WI38 (cell line): ENCODE measurements at regions not wholly inside any gene's neighbourhood (a gene's known extent, or its start where the extent isn't known, plus 50 kb on each side); places are given as distances from the start of the nearest gene placed in this dataset.

ENCODE experiments used
- H3K4me3 ChIP-seq: 2 replicates; pipeline ENCODE4 v1.5.1; 2011; ENCODE audit warnings: low read depth, mild to moderate bottlenecking, control low read depth, low read length
- TF ChIP-seq, protein P1 (sequence below): IDR thresholded peaks from 2 replicates; pipeline ENCODE4 v1.5.1; 2012; ENCODE audit warnings: low read depth, mild to moderate bottlenecking, control low read depth, low read length

DNA sequence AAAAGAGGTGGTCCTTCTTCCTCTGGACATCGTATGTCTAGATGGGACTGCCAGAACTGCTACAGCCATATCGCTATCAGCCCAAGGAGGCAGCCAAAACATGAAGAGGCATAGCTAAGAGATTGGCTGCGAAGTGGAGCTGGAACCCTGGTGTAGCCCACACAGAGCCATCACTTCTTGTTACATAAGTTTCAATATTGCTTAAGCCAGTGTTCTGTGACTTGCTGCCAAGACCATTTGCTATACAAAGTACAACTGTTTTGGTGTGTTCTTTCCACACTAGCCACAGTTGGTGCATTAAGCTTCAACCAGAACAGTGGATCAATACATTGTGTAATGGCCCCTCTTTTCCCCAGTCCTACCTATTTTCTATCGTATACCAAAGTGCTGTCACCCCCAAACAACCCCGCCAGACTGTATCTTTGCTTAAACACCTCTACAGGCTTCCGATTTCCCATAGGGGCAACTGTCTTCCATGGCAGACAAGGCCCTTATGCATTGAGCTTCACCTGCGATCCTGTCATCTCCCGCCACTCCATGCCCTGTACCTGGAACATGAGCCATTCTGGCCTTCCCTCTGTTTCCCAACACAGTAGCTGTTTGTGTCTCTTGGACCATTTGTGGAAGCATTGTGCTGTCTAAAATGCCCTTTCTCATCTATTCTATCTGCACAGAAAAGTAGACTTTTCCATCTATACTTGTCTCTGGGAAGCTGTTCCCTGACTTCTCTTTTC lies 241.8 kb downstream of the TTLL7 start:
- TF ChIP-seq, protein P1, sequence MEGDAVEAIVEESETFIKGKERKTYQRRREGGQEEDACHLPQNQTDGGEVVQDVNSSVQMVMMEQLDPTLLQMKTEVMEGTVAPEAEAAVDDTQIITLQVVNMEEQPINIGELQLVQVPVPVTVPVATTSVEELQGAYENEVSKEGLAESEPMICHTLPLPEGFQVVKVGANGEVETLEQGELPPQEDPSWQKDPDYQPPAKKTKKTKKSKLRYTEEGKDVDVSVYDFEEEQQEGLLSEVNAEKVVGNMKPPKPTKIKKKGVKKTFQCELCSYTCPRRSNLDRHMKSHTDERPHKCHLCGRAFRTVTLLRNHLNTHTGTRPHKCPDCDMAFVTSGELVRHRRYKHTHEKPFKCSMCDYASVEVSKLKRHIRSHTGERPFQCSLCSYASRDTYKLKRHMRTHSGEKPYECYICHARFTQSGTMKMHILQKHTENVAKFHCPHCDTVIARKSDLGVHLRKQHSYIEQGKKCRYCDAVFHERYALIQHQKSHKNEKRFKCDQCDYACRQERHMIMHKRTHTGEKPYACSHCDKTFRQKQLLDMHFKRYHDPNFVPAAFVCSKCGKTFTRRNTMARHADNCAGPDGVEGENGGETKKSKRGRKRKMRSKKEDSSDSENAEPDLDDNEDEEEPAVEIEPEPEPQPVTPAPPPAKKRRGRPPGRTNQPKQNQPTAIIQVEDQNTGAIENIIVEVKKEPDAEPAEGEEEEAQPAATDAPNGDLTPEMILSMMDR = no peak
- H3K4me3 ChIP-seq = no peak overlapping the region

DNA sequence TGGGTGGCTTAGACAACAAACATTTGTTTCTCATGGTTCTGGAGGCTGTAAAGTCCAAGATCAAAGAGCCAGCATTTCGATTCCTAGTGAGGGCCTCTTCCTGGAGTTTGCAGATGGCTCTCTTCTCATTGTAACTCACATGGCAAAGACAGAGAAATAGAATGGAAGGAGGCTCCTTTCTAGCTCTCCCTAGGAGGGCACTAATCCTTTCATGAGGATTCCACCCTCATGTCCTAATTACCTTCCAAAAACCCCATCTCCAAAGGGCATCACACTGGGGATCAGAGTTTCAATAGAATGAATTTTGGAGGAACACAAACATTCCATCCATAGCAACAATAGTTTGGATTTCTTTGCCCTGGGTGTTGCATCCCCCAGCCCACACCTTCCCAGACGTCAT lies 247.3 kb downstream of the TTLL7 start:
- TF ChIP-seq, protein P1 = no peak

DNA sequence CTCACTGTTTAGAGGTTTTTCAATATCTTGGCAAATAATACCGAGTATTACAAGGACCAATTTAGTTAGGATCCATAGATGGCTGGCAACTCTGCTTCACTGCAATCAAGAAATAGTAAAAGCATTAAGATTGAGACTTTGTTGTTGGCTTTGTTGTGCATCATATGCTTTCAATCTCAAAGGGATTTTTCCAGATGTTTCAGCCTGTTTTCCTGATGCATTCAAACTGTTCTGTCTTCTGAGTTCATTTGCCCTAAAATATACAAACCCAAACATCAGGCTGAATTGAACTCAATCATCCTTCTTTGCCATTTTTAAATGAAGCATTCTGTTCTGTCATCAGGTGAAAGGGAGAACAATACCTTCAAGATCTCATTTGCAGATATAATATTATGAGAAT lies 248.7 kb downstream of the TTLL7 start:
- TF ChIP-seq, protein P1 = no peak
- H3K4me3 ChIP-seq = no peak overlapping the region

More for the DNA sequence above, 247.3 kb downstream of the TTLL7 start:
- H3K4me3 ChIP-seq = no peak overlapping the region

DNA sequence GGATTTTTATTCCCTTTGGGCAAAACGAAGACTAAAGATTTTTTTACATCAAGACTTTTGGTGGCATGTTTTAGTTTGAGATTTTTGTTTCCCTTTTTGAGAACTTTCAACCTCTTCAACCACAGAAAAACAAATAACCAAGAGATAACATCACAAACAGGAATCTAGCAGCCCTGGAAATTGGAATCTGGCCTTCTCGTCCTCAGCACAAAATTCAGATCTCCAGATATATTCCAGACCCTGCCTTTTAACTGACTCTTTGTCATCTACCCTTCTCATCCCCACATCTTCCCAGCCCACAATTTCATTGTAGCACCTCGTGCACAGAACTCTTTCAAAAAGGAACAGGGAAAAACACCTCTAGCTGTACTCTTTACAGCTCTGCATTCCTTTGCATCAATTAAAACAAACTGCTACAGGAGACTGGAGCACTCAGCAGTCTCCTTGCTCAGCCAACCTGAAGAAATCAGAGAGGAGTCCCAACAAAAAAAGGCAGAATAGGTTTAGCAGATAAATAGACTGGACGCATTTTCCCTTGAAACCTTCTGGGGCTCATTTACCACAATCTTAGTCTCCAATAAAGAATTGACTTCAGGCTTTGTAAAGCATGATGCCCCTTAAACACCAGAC lies 251.0 kb downstream of the TTLL7 start:
- H3K4me3 ChIP-seq = no peak overlapping the region
- TF ChIP-seq, protein P1 = no peak

DNA sequence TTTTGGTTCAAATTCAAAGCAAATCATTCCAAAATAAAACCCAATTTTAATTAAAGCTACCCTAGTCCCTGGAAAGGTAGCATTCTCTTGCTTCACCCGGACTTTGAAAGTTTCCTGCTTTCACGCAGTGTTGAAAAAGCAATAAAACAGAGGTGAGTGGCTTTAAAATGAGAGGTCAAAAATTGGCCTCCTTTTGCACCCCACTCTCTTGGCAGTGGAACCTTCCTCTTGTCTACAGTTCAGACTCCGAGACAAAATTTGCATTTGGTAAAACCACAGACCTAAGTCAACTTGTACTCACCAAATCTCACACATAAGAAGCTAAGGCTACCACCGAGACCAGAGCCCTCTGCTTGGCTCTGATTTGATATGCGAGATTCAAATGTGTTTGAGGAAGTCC lies 252.7 kb downstream of the TTLL7 start:
- TF ChIP-seq, protein P1 = no peak
- no peak overlapping the region for H3K4me3 ChIP-seq

DNA sequence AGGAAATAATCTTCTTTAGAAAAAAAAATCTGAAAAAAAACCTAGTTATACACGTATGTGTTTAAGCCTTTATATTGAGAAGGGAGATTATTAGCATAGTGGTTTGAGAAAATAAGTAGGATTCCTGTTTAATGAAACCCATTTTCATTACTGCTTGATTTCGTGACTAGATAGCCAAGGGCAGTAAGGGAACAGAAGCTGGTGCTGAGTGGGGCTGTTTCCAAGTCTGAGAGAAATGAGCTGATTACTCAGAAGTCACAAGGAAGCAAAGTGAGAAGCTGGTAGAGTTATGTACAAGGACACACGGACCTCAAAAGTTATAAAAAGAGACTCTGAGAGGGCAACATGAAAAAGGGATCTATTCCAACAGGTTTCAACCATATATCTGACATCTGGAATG lies 256.5 kb downstream of the TTLL7 start:
- no peak overlapping the region for H3K4me3 ChIP-seq
- TF ChIP-seq, protein P1 = no peak

DNA sequence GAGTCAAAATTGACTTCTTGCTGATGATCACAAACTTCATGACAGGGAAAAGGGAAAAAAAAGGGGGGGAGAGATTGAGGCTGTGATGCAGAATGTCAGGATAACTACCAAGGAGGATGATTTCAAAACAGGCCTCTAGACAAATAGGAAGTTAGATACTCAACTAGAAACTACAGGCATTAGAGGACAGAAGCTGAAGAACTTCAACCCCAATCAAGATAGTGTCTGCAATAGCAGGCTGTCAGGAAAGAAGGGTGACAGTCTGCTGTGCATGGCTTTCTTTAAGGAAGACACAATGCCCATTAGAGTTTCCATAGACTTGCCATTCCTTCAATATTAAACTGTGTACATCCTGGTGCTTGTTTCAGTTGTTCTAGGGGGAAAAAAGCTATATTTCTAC lies 257.2 kb downstream of the TTLL7 start:
- no peak overlapping the region for H3K4me3 ChIP-seq
- TF ChIP-seq, protein P1 = no peak
